ENCODE measurements at regions not wholly inside any gene's neighbourhood (a gene's known extent, or its start where the extent isn't known, plus 50 kb on each side); places are given as distances from the start of the nearest gene placed in this dataset.

DNA sequence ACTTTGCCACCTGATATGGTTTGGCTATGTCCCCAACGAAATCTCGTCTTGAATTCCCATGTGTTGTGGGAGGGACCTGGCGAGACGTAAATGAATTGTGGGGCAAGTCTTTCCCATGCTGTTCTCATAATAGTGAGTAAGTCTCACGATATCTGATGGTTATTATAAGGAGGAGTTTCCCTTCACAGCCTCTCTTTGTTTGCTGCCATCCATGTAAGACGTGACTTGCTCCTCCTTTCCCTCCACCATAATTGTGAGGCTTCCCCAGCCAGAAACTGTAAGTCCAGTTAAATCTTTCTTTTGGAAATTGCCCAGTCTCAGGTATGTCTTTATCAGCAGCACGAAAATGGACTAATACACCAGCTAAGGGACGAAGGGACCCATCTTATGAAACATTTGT, 1303.3 kb downstream of the SUCLG1 start:
- Histone ChIP-seq H3K4me1 (ENCODE audit: control insufficient read depth in 2 of 2, insufficient read depth in 2 of 2, low read length in 1 of 2) (no peaks in the 10 kb centered on the region), H3K27me3 (ENCODE audit: control insufficient read depth in 1 of 2, insufficient read depth in 2 of 2, low read length in 2 of 2) (no peaks in the 10 kb centered on the region), H3K36me3 (ENCODE audit: control insufficient read depth in 2 of 2, insufficient read depth in 2 of 2, low read length in 1 of 2) (no peaks in the 10 kb centered on the region), H3K9me3 (ENCODE audit: control insufficient read depth in 2 of 2, insufficient read depth in 1 of 2, low read depth in 1 of 2, low read length in 1 of 2) (no peaks in the 10 kb centered on the region), H3K27ac (ENCODE audit: low read depth in 2 of 2, low read length in 1 of 2) (no peak overlapping the region), H3K4me3 (ENCODE audit: low read depth in 1 of 2, low read length in 2 of 2) (no peak overlapping the region)
- WGBS, 2 donors, result 86 to 88% methylated on average over 8 of the region's 8 CpGs

DNA sequence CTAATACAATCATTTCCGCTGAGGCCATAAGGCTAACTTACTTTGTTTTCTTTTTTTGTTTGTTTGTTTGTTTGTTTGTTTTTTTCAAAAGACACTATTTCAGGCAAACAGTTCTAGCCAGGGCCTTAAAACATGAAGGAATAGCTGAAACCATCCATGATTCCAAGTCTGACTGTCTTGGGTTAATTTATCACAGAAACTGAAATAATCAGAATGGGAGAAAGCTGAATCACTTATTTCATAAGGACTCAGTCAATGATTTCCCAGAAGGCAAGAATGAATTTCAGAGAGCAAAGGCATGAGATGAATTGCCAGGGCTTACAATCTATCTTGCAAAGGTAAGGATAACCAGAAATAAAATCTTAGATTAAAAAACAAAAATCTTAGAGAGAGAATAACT, 1315.1 kb downstream of the SUCLG1 start:
- no peaks in the 10 kb centered on the region for H3K36me3 ChIP-seq (ENCODE audit: control insufficient read depth in 2 of 2, insufficient read depth in 2 of 2, low read length in 1 of 2)
- no peaks in the 10 kb centered on the region for H3K9me3 ChIP-seq (ENCODE audit: control insufficient read depth in 2 of 2, insufficient read depth in 1 of 2, low read depth in 1 of 2, low read length in 1 of 2)
- WGBS, 2 donors, result 93 to 95% methylated on average over 1 of the region's 1 CpG
- no peaks in the 10 kb centered on the region for H3K4me1 ChIP-seq (ENCODE audit: control insufficient read depth in 2 of 2, insufficient read depth in 2 of 2, low read length in 1 of 2)
- no peak overlapping the region for H3K27ac ChIP-seq (ENCODE audit: low read depth in 2 of 2, low read length in 1 of 2)
- no peak overlapping the region for H3K4me3 ChIP-seq (ENCODE audit: low read depth in 1 of 2, low read length in 2 of 2)
- H3K27me3 ChIP-seq (ENCODE audit: control insufficient read depth in 1 of 2, insufficient read depth in 2 of 2, low read length in 2 of 2), result no peaks in the 10 kb centered on the region

- Histone ChIP-seq H3K4me3 (ENCODE audit: low read depth in 1 of 2, low read length in 2 of 2) (no peak overlapping the region), H3K27me3 (ENCODE audit: control insufficient read depth in 1 of 2, insufficient read depth in 2 of 2, low read length in 2 of 2) (no peaks in the 10 kb centered on the region), H3K9me3 (ENCODE audit: control insufficient read depth in 2 of 2, insufficient read depth in 1 of 2, low read depth in 1 of 2, low read length in 1 of 2) (no peaks in the 10 kb centered on the region), H3K27ac (ENCODE audit: low read depth in 2 of 2, low read length in 1 of 2) (no peak overlapping the region), H3K4me1 (ENCODE audit: control insufficient read depth in 2 of 2, insufficient read depth in 2 of 2, low read length in 1 of 2) (no peaks in the 10 kb centered on the region), H3K36me3 (ENCODE audit: control insufficient read depth in 2 of 2, insufficient read depth in 2 of 2, low read length in 1 of 2) (no peaks in the 10 kb centered on the region)
Observed at GRCh38 chr2:83142934-83143333, 1316.1 kb downstream of the SUCLG1 start.

DNA sequence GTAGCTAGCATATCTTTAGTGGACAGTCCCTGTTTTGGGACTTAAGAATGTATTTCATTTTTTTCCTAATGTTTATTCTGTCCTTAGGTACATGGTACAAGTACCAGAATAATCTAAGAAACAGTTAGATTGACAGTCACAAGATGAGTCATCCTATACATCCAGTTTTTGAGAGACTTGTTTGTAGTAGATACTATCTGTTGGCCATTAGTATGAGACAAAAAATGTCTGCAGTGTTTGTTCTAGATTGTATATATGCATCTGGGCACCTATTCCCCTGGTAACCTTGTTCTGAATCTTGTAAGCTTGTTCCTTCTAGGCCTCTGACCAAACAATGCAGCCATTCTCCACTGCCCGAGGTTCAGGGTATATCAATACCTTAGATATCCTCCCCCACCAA, 1343.5 kb downstream of the SUCLG1 start:
- H3K4me1 ChIP-seq (ENCODE audit: control insufficient read depth in 2 of 2, insufficient read depth in 2 of 2, low read length in 1 of 2), result no peaks in the 10 kb centered on the region
- WGBS, 2 donors, result 48 to 66% methylated on average over 1 of the region's 1 CpG

GRCh38 chr2:83115155-83115554, 1343.9 kb downstream of the SUCLG1 start:
- H3K4me1 ChIP-seq (ENCODE audit: control insufficient read depth in 2 of 2, insufficient read depth in 2 of 2, low read length in 1 of 2), result no peaks in the 10 kb centered on the region
- no peak overlapping the region for H3K4me3 ChIP-seq (ENCODE audit: low read depth in 1 of 2, low read length in 2 of 2)
- WGBS, 2 donors, result 63 to 86% methylated on average over 1 of the region's 1 CpG
- no peaks in the 10 kb centered on the region for H3K27me3 ChIP-seq (ENCODE audit: control insufficient read depth in 1 of 2, insufficient read depth in 2 of 2, low read length in 2 of 2)
- H3K27ac ChIP-seq (ENCODE audit: low read depth in 2 of 2, low read length in 1 of 2), result no peak overlapping the region
- no peaks in the 10 kb centered on the region for H3K36me3 ChIP-seq (ENCODE audit: control insufficient read depth in 2 of 2, insufficient read depth in 2 of 2, low read length in 1 of 2)
- H3K9me3 ChIP-seq (ENCODE audit: control insufficient read depth in 2 of 2, insufficient read depth in 1 of 2, low read depth in 1 of 2, low read length in 1 of 2), result no peaks in the 10 kb centered on the region

More for the DNA sequence above, 1343.5 kb downstream of the SUCLG1 start:
- no peak overlapping the region for H3K27ac ChIP-seq (ENCODE audit: low read depth in 2 of 2, low read length in 1 of 2)
- no peaks in the 10 kb centered on the region for H3K27me3 ChIP-seq (ENCODE audit: control insufficient read depth in 1 of 2, insufficient read depth in 2 of 2, low read length in 2 of 2)
- no peaks in the 10 kb centered on the region for H3K9me3 ChIP-seq (ENCODE audit: control insufficient read depth in 2 of 2, insufficient read depth in 1 of 2, low read depth in 1 of 2, low read length in 1 of 2)
- no peak overlapping the region for H3K4me3 ChIP-seq (ENCODE audit: low read depth in 1 of 2, low read length in 2 of 2)
- H3K36me3 ChIP-seq (ENCODE audit: control insufficient read depth in 2 of 2, insufficient read depth in 2 of 2, low read length in 1 of 2), result no peaks in the 10 kb centered on the region

- Histone ChIP-seq H3K27me3 (ENCODE audit: control insufficient read depth in 1 of 2, insufficient read depth in 2 of 2, low read length in 2 of 2) (no peaks in the 10 kb centered on the region), H3K9me3 (ENCODE audit: control insufficient read depth in 2 of 2, insufficient read depth in 1 of 2, low read depth in 1 of 2, low read length in 1 of 2) (no peaks in the 10 kb centered on the region), H3K4me3 (ENCODE audit: low read depth in 1 of 2, low read length in 2 of 2) (no peak overlapping the region), H3K36me3 (ENCODE audit: control insufficient read depth in 2 of 2, insufficient read depth in 2 of 2, low read length in 1 of 2) (no peaks in the 10 kb centered on the region), H3K27ac (ENCODE audit: low read depth in 2 of 2, low read length in 1 of 2) (no peak overlapping the region), H3K4me1 (ENCODE audit: control insufficient read depth in 2 of 2, insufficient read depth in 2 of 2, low read length in 1 of 2) (no peaks in the 10 kb centered on the region)
- WGBS, 2 donors, result 81 to 82% methylated on average over 3 of the region's 3 CpGs
Observed at GRCh38 chr2:83113953-83114352, 1345.1 kb downstream of the SUCLG1 start.

GRCh38 chr2:83112858-83113257, 1346.2 kb downstream of the SUCLG1 start:
- Histone ChIP-seq H3K4me3 (ENCODE audit: low read depth in 1 of 2, low read length in 2 of 2) (no peak overlapping the region), H3K27ac (ENCODE audit: low read depth in 2 of 2, low read length in 1 of 2) (no peak overlapping the region), H3K4me1 (ENCODE audit: control insufficient read depth in 2 of 2, insufficient read depth in 2 of 2, low read length in 1 of 2) (no peaks in the 10 kb centered on the region), H3K9me3 (ENCODE audit: control insufficient read depth in 2 of 2, insufficient read depth in 1 of 2, low read depth in 1 of 2, low read length in 1 of 2) (no peaks in the 10 kb centered on the region), H3K27me3 (ENCODE audit: control insufficient read depth in 1 of 2, insufficient read depth in 2 of 2, low read length in 2 of 2) (no peaks in the 10 kb centered on the region), H3K36me3 (ENCODE audit: control insufficient read depth in 2 of 2, insufficient read depth in 2 of 2, low read length in 1 of 2) (no peaks in the 10 kb centered on the region)
- 85 to 91% methylated on average over 2 of the region's 2 CpGs for WGBS, 2 donors

- Histone ChIP-seq H3K4me3 (ENCODE audit: low read depth in 1 of 2, low read length in 2 of 2) (no peak overlapping the region), H3K27me3 (ENCODE audit: control insufficient read depth in 1 of 2, insufficient read depth in 2 of 2, low read length in 2 of 2) (no peaks in the 10 kb centered on the region)
- 58 to 63% methylated on average over 1 of the region's 1 CpG for WGBS, 2 donors
Observed at GRCh38 chr2:83109284-83109683, 1349.8 kb downstream of the SUCLG1 start.

DNA sequence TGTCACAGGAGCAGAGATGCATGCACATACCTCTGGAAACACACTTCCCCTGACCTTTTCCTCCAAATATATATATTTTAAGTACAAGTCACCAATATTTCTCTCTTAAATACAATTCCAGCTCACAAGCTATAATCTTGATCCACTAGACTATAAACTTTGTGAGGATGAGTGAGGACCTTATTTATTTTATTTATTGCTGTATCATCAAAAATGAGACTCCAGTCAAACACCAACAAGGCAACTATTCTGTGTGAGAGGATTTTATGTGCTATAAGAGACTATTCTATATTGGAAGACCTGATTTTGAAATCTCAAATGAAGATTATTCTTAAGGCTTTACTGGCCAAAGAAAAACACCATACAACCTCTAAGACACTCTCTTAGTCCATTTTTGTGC, 1352.2 kb downstream of the SUCLG1 start:
- H3K4me1 ChIP-seq (ENCODE audit: control insufficient read depth in 2 of 2, insufficient read depth in 2 of 2, low read length in 1 of 2), result no peaks in the 10 kb centered on the region
- H3K36me3 ChIP-seq (ENCODE audit: control insufficient read depth in 2 of 2, insufficient read depth in 2 of 2, low read length in 1 of 2), result no peaks in the 10 kb centered on the region
- no peak overlapping the region for H3K27ac ChIP-seq (ENCODE audit: low read depth in 2 of 2, low read length in 1 of 2)
- no peaks in the 10 kb centered on the region for H3K27me3 ChIP-seq (ENCODE audit: control insufficient read depth in 1 of 2, insufficient read depth in 2 of 2, low read length in 2 of 2)
- H3K4me3 ChIP-seq (ENCODE audit: low read depth in 1 of 2, low read length in 2 of 2), result no peak overlapping the region
- H3K9me3 ChIP-seq (ENCODE audit: control insufficient read depth in 2 of 2, insufficient read depth in 1 of 2, low read depth in 1 of 2, low read length in 1 of 2), result no peaks in the 10 kb centered on the region

More at GRCh38 chr2:83109284-83109683, 1349.8 kb downstream of the SUCLG1 start:
- no peaks in the 10 kb centered on the region for H3K9me3 ChIP-seq (ENCODE audit: control insufficient read depth in 2 of 2, insufficient read depth in 1 of 2, low read depth in 1 of 2, low read length in 1 of 2)
- no peaks in the 10 kb centered on the region for H3K4me1 ChIP-seq (ENCODE audit: control insufficient read depth in 2 of 2, insufficient read depth in 2 of 2, low read length in 1 of 2)
- no peaks in the 10 kb centered on the region for H3K36me3 ChIP-seq (ENCODE audit: control insufficient read depth in 2 of 2, insufficient read depth in 2 of 2, low read length in 1 of 2)
- H3K27ac ChIP-seq (ENCODE audit: low read depth in 2 of 2, low read length in 1 of 2), result no peak overlapping the region

- H3K36me3 ChIP-seq (ENCODE audit: control insufficient read depth in 2 of 2, insufficient read depth in 2 of 2, low read length in 1 of 2), result no peaks in the 10 kb centered on the region
- WGBS, 2 donors, result 87% methylated on average over 1 of the region's 1 CpG
Observed at GRCh38 chr2:83104202-83104601, 1354.9 kb downstream of the SUCLG1 start.

More at GRCh38 chr2:83104202-83104601, 1354.9 kb downstream of the SUCLG1 start:
- Histone ChIP-seq H3K9me3 (ENCODE audit: control insufficient read depth in 2 of 2, insufficient read depth in 1 of 2, low read depth in 1 of 2, low read length in 1 of 2) (peaks cover 0 to 3% of the 10 kb centered on the region in 2 donors), H3K4me3 (ENCODE audit: low read depth in 1 of 2, low read length in 2 of 2) (no peak overlapping the region), H3K4me1 (ENCODE audit: control insufficient read depth in 2 of 2, insufficient read depth in 2 of 2, low read length in 1 of 2) (no peaks in the 10 kb centered on the region), H3K27me3 (ENCODE audit: control insufficient read depth in 1 of 2, insufficient read depth in 2 of 2, low read length in 2 of 2) (no peaks in the 10 kb centered on the region), H3K27ac (ENCODE audit: low read depth in 2 of 2, low read length in 1 of 2) (no peak overlapping the region)

All from esophagus (tissue), 2 donors.